ENCODE measurements at regions not wholly inside any gene's neighbourhood (a gene's known extent, or its start where the extent isn't known, plus 50 kb on each side); places are given as distances from the start of the nearest gene placed in this dataset.

DNA sequence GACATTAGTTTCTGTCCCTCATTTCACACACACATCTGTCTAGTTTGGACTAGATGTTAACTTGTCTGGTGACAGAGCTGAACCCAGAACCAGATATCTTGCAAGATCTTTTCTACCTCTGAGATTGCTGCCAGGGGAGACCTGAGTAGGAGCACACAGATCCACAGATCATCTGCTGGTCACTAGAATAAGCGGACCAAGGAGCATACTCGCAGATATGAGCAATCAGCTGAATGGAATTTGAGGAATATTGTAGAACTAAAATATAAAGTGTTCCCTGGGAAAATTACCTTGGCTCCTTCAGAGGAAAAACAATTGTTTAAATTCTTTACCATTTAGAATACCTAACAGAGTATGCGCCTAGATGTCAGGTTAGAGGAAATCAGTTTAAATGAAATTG lies 90.7 kb downstream of the TNFSF18 start:
- TF ChIP-seq, protein P1, sequence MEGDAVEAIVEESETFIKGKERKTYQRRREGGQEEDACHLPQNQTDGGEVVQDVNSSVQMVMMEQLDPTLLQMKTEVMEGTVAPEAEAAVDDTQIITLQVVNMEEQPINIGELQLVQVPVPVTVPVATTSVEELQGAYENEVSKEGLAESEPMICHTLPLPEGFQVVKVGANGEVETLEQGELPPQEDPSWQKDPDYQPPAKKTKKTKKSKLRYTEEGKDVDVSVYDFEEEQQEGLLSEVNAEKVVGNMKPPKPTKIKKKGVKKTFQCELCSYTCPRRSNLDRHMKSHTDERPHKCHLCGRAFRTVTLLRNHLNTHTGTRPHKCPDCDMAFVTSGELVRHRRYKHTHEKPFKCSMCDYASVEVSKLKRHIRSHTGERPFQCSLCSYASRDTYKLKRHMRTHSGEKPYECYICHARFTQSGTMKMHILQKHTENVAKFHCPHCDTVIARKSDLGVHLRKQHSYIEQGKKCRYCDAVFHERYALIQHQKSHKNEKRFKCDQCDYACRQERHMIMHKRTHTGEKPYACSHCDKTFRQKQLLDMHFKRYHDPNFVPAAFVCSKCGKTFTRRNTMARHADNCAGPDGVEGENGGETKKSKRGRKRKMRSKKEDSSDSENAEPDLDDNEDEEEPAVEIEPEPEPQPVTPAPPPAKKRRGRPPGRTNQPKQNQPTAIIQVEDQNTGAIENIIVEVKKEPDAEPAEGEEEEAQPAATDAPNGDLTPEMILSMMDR (conservative IDR thresholded peaks at IDR 0.05; ENCODE audit: low read depth, low read length) = no peak
- TF ChIP-seq EZH2 (IDR thresholded peaks at IDR 0.05; ENCODE audit: borderline replicate concordance, low read depth, low read length, poor library complexity, severe bottlenecking) = no peak
